Choroid plexus epithelial cell (primary cell): ENCODE measurements at regions not wholly inside any gene's neighbourhood (a gene's known extent, or its start where the extent isn't known, plus 50 kb on each side); places are given as distances from the start of the nearest gene placed in this dataset.

Experiments
- DNase-seq: peaks from one replicate; pipeline ENCODE4 v3.0.0-alpha.2; 2010; ENCODE audit warnings: low read depth
- H3K4me3 ChIP-seq: 2 replicates; pipeline ENCODE4 v1.5.1; 2011; ENCODE audit warnings: low read depth, mild to moderate bottlenecking, control low read depth, low read length, moderate library complexity
- TF ChIP-seq, protein P1 (sequence below): conservative IDR thresholded peaks from 2 replicates; pipeline ENCODE4 v1.5.1; 2011; ENCODE audit warnings: low read depth, mild to moderate bottlenecking, control low read depth, inconsistent platforms, low read length, moderate library complexity

GRCh38 chr1:235918032-235918431 is 51.3 kb upstream of the LYST start:
- TF ChIP-seq, protein P1, sequence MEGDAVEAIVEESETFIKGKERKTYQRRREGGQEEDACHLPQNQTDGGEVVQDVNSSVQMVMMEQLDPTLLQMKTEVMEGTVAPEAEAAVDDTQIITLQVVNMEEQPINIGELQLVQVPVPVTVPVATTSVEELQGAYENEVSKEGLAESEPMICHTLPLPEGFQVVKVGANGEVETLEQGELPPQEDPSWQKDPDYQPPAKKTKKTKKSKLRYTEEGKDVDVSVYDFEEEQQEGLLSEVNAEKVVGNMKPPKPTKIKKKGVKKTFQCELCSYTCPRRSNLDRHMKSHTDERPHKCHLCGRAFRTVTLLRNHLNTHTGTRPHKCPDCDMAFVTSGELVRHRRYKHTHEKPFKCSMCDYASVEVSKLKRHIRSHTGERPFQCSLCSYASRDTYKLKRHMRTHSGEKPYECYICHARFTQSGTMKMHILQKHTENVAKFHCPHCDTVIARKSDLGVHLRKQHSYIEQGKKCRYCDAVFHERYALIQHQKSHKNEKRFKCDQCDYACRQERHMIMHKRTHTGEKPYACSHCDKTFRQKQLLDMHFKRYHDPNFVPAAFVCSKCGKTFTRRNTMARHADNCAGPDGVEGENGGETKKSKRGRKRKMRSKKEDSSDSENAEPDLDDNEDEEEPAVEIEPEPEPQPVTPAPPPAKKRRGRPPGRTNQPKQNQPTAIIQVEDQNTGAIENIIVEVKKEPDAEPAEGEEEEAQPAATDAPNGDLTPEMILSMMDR: no peak
- H3K4me3 ChIP-seq: no peak overlapping the region
- no peak for DNase-seq

DNA sequence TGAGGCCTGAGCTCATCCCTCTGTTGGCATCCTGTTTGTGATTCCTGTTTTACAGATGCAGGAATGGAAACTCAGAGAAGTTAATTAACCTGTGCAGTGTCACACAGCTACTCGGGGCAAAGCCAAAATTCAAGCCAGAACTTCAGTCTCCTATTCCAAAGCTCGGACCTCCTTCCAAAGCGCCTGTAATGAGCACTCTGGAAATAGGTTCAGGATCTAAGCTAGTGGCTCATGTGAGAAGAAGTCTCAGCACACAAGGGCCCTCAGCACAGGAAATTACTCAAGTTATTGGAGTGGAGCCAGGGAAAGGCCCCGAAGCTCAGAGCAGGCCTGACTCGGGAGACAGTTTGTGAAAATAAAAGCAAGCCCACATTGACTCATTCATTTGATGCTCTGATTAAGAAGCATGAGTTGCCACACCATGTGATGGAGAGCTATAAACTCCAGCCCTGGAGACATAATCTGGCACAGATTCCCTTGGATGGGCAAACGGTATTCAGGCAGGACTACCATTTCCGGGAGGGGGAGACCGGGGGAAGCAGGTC is 50.6 kb upstream of the LYST start:
- TF ChIP-seq, protein P1: no peak
- no peak overlapping the region for H3K4me3 ChIP-seq
- DNase-seq: peak; percentile 99
